Transverse colon (tissue), 4 donors: ENCODE measurements at regions not wholly inside any gene's neighbourhood (a gene's known extent, or its start where the extent isn't known, plus 50 kb on each side); places are given as distances from the start of the nearest gene placed in this dataset.

ENCODE experiments used
- DNase-seq: peaks from one replicate; pipeline ENCODE4 v3.0.0-alpha.2; 2019
- H3K27ac ChIP-seq, 4 donors: fragments of 200-600 bp; sonication (generic); 2 replicates each; pipeline ENCODE4 v1.5.1; 2016 to 2018; ENCODE audit warnings: inconsistent platforms in 4 of 4
- H3K27me3 ChIP-seq: fragments of 200-600 bp; sonication (generic); 2 replicates; pipeline ENCODE4 v1.5.1; 2017; ENCODE audit warnings: inconsistent platforms
- H3K36me3 ChIP-seq, 4 donors: fragments of 200-600 bp; sonication (generic); 2 replicates each; pipeline ENCODE4 v1.5.1; 2017 to 2019; ENCODE audit warnings: inconsistent platforms in 4 of 4
- H3K4me1 ChIP-seq, 4 donors: fragments of 200-600 bp; sonication (generic); 2 replicates each; pipeline ENCODE4 v1.5.1; 2017 to 2020; ENCODE audit warnings: inconsistent platforms in 4 of 4
- H3K4me3 ChIP-seq, 4 donors: fragments of 200-600 bp; sonication (generic); 1 replicate in 1 of 4; 2 replicates in 3 of 4; pipeline versions ENCODE4 v1.5.1 to v1.6.1; 2017 to 2019; ENCODE audit warnings: inconsistent platforms in 4 of 4
- H3K9me3 ChIP-seq, 2 donors: fragments of 200-600 bp; sonication (generic); 2 replicates each; pipeline ENCODE4 v1.5.1; 2017 to 2019; ENCODE audit warnings: inconsistent platforms in 2 of 2
- CTCF ChIP-seq, 5 experiments: fragments of 200-600 bp in 3 of 5; fragments of 450-650 bp in 2 of 5; sonication (generic) in 3 of 5; IDR thresholded peaks; 1 replicate in 2 of 5; 2 replicates in 3 of 5; pipeline ENCODE4 v1.5.1; 2016 to 2017; ENCODE audit warnings: antibody characterized with exemption in 5 of 5, inconsistent platforms in 3 of 5, mild to moderate bottlenecking in 2 of 5, moderate library complexity in 1 of 5
- EP300 ChIP-seq: sonication (generic); formaldehyde crosslinking; IDR thresholded peaks from one replicate; pipeline ENCODE4 v1.6.1; 2017; ENCODE audit warnings: antibody characterized with exemption, low read depth
- POLR2A ChIP-seq: fragments of 450-650 bp; IDR thresholded peaks from one replicate; pipeline ENCODE4 v1.6.1; 2016; ENCODE audit warnings: antibody characterized with exemption, mild to moderate bottlenecking, moderate library complexity
- POLR2AphosphoS5 ChIP-seq, 3 donors: sonication (generic); formaldehyde crosslinking; IDR thresholded peaks; one replicate each; pipeline ENCODE4 v1.6.1; 2016; ENCODE audit warnings: antibody characterized with exemption in 3 of 3
- WGBS, 2 donors: methylation state at CpG; one replicate each; pipeline ENCODE4 v1.1.5; 2018; ENCODE audit warnings: low coverage in 1 of 2; 5-methylcytosine and 5-hydroxymethylcytosine counted together
- in situ Hi-C, 4 donors: fragments of 200-750 bp; cut with MboI; loops; one replicate each; pipeline versions ENCODE4 v1.15.0 to v1.15.1; 2017; ENCODE audit warnings: low sequenced_read_pairs in 3 of 4, low pct_ligation_motif_present in 1 of 4, low pct_unique_long_range_greater_than_20kb in 1 of 4
- intact Hi-C: fragments of 100-400 bp; cut with DNase I; formaldehyde crosslinking; loops from one replicate; pipeline ENCODE4 v1.15.1; 2023; ENCODE audit warnings: low total_unique reads

GRCh38 chrX:3435057-3435456 is 88.6 kb upstream of the MXRA5 start:
- WGBS, 2 donors = 82% methylated on average over 6 of the region's 6 CpGs; no CpG with 5 or more reads in 1 of the 2 donors
- no peak for DNase-seq
- TF ChIP-seq EP300 (no peak), CTCF (IDR thresholded peaks at IDR 0.05) (no peak), POLR2A (no peak)
- intact Hi-C loops (no loop called here), in situ Hi-C loops (no loop called here)
- Histone ChIP-seq H3K4me3 (no peak overlapping the region), H3K27ac (no peak overlapping the region), H3K27me3 (no peaks in the 10 kb centered on the region), H3K9me3 (no peaks in the 10 kb centered on the region), H3K4me1 (no peaks in the 10 kb centered on the region), H3K36me3 (no peaks in the 10 kb centered on the region)

DNA sequence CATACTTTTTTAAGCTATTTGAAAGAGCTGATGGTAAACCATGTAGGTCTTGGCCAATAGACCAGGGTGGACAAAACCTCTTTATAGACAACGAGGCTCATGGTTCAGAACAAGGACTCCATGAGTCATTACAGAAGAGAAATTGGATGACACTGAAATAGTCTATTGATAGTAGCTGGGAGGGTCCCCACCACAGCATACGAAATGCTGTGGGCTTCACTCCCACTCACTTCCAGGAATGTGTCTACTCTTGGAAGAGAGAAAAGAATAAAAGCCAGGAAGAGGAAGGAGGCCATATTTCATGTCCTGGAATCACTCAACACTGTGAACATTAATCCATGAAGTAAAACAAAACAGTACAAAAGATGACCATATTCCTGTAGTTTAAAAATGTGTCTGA is 82.3 kb upstream of the MXRA5 start:
- in situ Hi-C loops (no loop called here), intact Hi-C loops (no loop called here)
- TF ChIP-seq POLR2A (no peak), POLR2AphosphoS5 (IDR thresholded peaks at IDR 0.05) (no peak), EP300 (no peak), CTCF (IDR thresholded peaks at IDR 0.05) (no peak)
- Histone ChIP-seq H3K4me3 (no peak overlapping the region), H3K4me1 (no peaks in the 10 kb centered on the region), H3K9me3 (no peaks in the 10 kb centered on the region), H3K36me3 (no peaks in the 10 kb centered on the region), H3K27ac (no peak overlapping the region), H3K27me3 (no peaks in the 10 kb centered on the region)
- 51% methylated on average over 2 of the region's 2 CpGs; no CpG with 5 or more reads in 1 of the 2 donors for WGBS, 2 donors
- DNase-seq = no peak

DNA sequence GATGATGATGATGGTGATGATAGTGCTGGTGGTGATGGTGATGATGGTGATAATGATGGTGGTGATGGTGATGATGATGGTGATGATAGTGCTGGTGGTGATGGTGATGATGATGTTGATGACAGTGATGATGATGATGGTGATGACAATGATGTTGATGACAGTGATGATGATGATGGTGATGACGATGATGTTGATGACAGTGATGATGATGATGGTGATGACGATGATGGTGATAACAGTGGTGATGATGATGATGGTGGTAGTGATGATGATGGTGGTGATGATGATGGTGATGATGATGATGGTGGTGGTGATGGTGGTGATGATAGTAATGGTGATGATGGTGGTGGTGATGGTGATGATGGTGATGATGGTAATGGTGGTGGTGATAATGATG is 80.1 kb upstream of the MXRA5 start:
- Histone ChIP-seq H3K4me3 (no peak overlapping the region), H3K36me3 (no peaks in the 10 kb centered on the region), H3K27me3 (no peaks in the 10 kb centered on the region), H3K9me3 (no peaks in the 10 kb centered on the region), H3K27ac (no peak overlapping the region), H3K4me1 (no peaks in the 10 kb centered on the region)
- DNase-seq = no peak
- WGBS, 2 donors = 96 to 100% methylated on average over 1 to 2 of the region's 2 CpGs
- in situ Hi-C loops (no loop called here), intact Hi-C loops (no loop called here)
- TF ChIP-seq POLR2AphosphoS5 (IDR thresholded peaks at IDR 0.05) (no peak), CTCF (IDR thresholded peaks at IDR 0.05) (no peak), EP300 (no peak), POLR2A (no peak)

DNA sequence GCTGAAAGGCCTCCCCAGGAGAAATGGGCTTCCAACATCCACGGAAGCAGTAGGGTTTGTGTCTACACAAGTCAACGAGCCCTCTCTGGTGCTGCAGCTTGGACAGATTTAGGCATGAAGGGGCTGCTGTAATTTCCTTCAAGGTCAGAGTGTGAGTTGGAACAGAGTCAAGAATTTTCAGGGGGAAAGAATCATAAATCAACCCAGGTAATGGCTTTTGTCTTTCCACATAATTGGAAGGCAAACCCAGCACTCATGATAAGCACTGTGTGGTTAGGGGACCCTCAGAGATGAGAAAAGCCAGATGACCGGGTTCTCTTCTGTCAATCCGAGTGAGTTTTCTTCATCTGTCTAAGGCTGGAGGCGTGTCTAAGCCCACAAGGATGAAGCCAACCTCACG is 78.6 kb upstream of the MXRA5 start:
- Histone ChIP-seq H3K27me3 (no peaks in the 10 kb centered on the region), H3K9me3 (no peaks in the 10 kb centered on the region), H3K27ac (no peak overlapping the region), H3K4me1 (no peaks in the 10 kb centered on the region), H3K36me3 (no peaks in the 10 kb centered on the region), H3K4me3 (no peak overlapping the region)
- no peak for TF ChIP-seq CTCF (IDR thresholded peaks at IDR 0.05)
- no peak for TF ChIP-seq EP300
- 41% methylated on average over 6 of the region's 6 CpGs; no CpG with 5 or more reads in 1 of the 2 donors for WGBS, 2 donors
- in situ Hi-C loops = no loop called here
- no peak for DNase-seq
- intact Hi-C loops = no loop called here
